GM23248 (cell line): ENCODE measurements at regions not wholly inside any gene's neighbourhood (a gene's known extent, or its start where the extent isn't known, plus 50 kb on each side); places are given as distances from the start of the nearest gene placed in this dataset.

Source experiments
- EZH2 ChIP-seq: fragments of 200-600 bp; sonication (generic); IDR thresholded peaks from 2 replicates; pipeline ENCODE4 v1.6.1; 2018; ENCODE audit warnings: antibody characterized with exemption, mild to moderate bottlenecking; ENCODE audit not compliant: insufficient read depth, poor library complexity, severe bottlenecking
- EZH2phosphoT487 ChIP-seq: fragments of 200-600 bp; sonication (generic); IDR thresholded peaks from 2 replicates; pipeline ENCODE4 v1.6.1; 2018; ENCODE audit warnings: antibody characterized with exemption, moderate library complexity, mild to moderate bottlenecking, low read depth; ENCODE audit not compliant: insufficient read depth

- TF ChIP-seq EZH2 (no peak), EZH2phosphoT487 (no peak)
Measured at GRCh38 chr22:44550711-44551491, 52.9 kb upstream of the RTL6 start.
